GM23338 (cell line): ENCODE measurements at regions not wholly inside any gene's neighbourhood (a gene's known extent, or its start where the extent isn't known, plus 50 kb on each side); places are given as distances from the start of the nearest gene placed in this dataset.

ENCODE experiments used
- ATAC-seq: fragments of 200-7000 bp; cut with Tn5 transposase; 3 replicates; pipeline ENCODE4 v1.9.1; 2020
- DNase-seq: peaks from one replicate; pipeline ENCODE4 v3.0.0-alpha.2; 2015; ENCODE audit warnings: low spot score
- H2AFZ ChIP-seq: fragments of 200-600 bp; sonication (generic); 2 replicates; pipeline ENCODE4 v1.8.0; 2016; ENCODE audit warnings: antibody characterized with exemption, mild to moderate bottlenecking, moderate library complexity
- H3F3A ChIP-seq: fragments of 200-600 bp; sonication (generic); replicated peaks from 2 replicates; pipeline ENCODE4 v1.8.0; 2017; ENCODE audit warnings: antibody characterized with exemption, mixed run types, low read depth
- H3K27ac ChIP-seq: fragments of 200-600 bp; sonication (generic); 2 replicates; pipeline ENCODE4 v1.6.1; 2016; ENCODE audit warnings: low read depth
- H3K27me3 ChIP-seq: fragments of 200-600 bp; sonication (generic); 2 replicates; pipeline ENCODE4 v1.8.0; 2016; ENCODE audit warnings: mild to moderate bottlenecking, mixed run types, moderate library complexity; ENCODE audit not compliant: insufficient read depth
- H3K36me3 ChIP-seq: fragments of 200-600 bp; sonication (generic); 2 replicates; pipeline ENCODE4 v1.8.0; 2016; ENCODE audit warnings: mild to moderate bottlenecking; ENCODE audit not compliant: insufficient read depth
- H3K4me1 ChIP-seq: fragments of 200-600 bp; sonication (generic); 2 replicates; pipeline ENCODE4 v1.8.0; 2016; ENCODE audit warnings: mild to moderate bottlenecking, moderate library complexity; ENCODE audit not compliant: insufficient read depth
- H3K4me2 ChIP-seq: fragments of 200-600 bp; sonication (generic); 2 replicates; pipeline ENCODE4 v1.7.1; 2017; ENCODE audit warnings: mixed run types
- H3K4me3 ChIP-seq: fragments of 200-600 bp; sonication (generic); 2 replicates; pipeline ENCODE4 v1.6.1; 2016; ENCODE audit warnings: mixed run types
- H3K79me2 ChIP-seq: fragments of 200-600 bp; sonication (generic); replicated peaks from 2 replicates; pipeline ENCODE4 v1.8.0; 2017; ENCODE audit warnings: mild to moderate bottlenecking; ENCODE audit not compliant: insufficient read depth
- H3K9me2 ChIP-seq: fragments of 200-600 bp; sonication (generic); 2 replicates; pipeline ENCODE4 v1.8.0; 2017; ENCODE audit not compliant: insufficient read depth
- H4K20me1 ChIP-seq: fragments of 200-600 bp; sonication (generic); replicated peaks from 2 replicates; pipeline ENCODE4 v1.8.0; 2017; ENCODE audit warnings: mild to moderate bottlenecking; ENCODE audit not compliant: insufficient read depth
- H3K27ac Mint-ChIP-seq: 2 replicates; pipeline ENCODE4 v1.8.0; 2020; ENCODE audit warnings: inconsistent platforms, mild to moderate bottlenecking, moderate library complexity, mixed read lengths
- H3K27me3 Mint-ChIP-seq: 3 replicates; pipeline ENCODE4 v1.8.0; 2022; ENCODE audit warnings: low read depth, mild to moderate bottlenecking, moderate library complexity, mixed read lengths, inconsistent platforms; ENCODE audit not compliant: insufficient read depth, poor library complexity
- H3K36me3 Mint-ChIP-seq: 3 replicates; pipeline ENCODE4 v1.8.0; 2021; ENCODE audit warnings: low read depth, mild to moderate bottlenecking, inconsistent platforms, moderate library complexity, mixed read lengths
- H3K4me1 Mint-ChIP-seq: 3 replicates; pipeline ENCODE4 v1.8.0; 2020; ENCODE audit warnings: mild to moderate bottlenecking, inconsistent platforms, mixed read lengths
- H3K4me3 Mint-ChIP-seq: 3 replicates; pipeline ENCODE4 v1.8.0; 2021; ENCODE audit warnings: moderate library complexity, mild to moderate bottlenecking, inconsistent platforms, mixed read lengths
- H3K9me3 Mint-ChIP-seq: 3 replicates; pipeline ENCODE4 v1.8.0; 2020; ENCODE audit warnings: moderate library complexity, mild to moderate bottlenecking, inconsistent platforms, mixed read lengths
- CTCF ChIP-seq, 2 experiments: fragments of 200-600 bp in 1 of 2; sonication (generic) in 1 of 2; conservative IDR thresholded peaks; 2 replicates each; pipeline versions ENCODE4 v1.5.1 to v1.6.1; 2016 to 2017; ENCODE audit warnings: antibody characterized with exemption in 2 of 2, low read depth in 2 of 2, mild to moderate bottlenecking in 2 of 2, moderate library complexity in 1 of 2
- ETS1 ChIP-seq: IDR thresholded peaks from 2 replicates; pipeline ENCODE4 v1.6.1; 2016; ENCODE audit warnings: antibody characterized with exemption
- EZH2 ChIP-seq: fragments of 200-600 bp; sonication (generic); IDR thresholded peaks from one replicate; pipeline ENCODE4 v1.8.0; 2017; ENCODE audit warnings: antibody characterized with exemption, mild to moderate bottlenecking, low read depth; ENCODE audit not compliant: unreplicated experiment
- JUNB ChIP-seq: IDR thresholded peaks from one replicate; pipeline ENCODE4 v1.6.1; 2016; ENCODE audit warnings: antibody characterized with exemption; ENCODE audit not compliant: unreplicated experiment
- NANOG ChIP-seq: IDR thresholded peaks from 2 replicates; pipeline ENCODE4 v1.6.1; 2016; ENCODE audit warnings: antibody characterized with exemption, borderline replicate concordance
- POLR2AphosphoS5 ChIP-seq: IDR thresholded peaks from 2 replicates; pipeline ENCODE4 v1.6.1; 2016; ENCODE audit warnings: antibody characterized with exemption, low read depth
- REST ChIP-seq: IDR thresholded peaks from one replicate; pipeline ENCODE4 v1.6.1; 2018; ENCODE audit warnings: antibody characterized with exemption; ENCODE audit not compliant: unreplicated experiment
- ZNF114 ChIP-seq: fragments of 250-450 bp; sonication (Bioruptor Pico); IDR thresholded peaks from 2 replicates; pipeline ENCODE4 v1.5.0; 2020; ENCODE audit warnings: mild to moderate bottlenecking, moderate library complexity
- ZNF462 ChIP-seq: fragments of 250-450 bp; sonication (Bioruptor Pico); IDR thresholded peaks from 2 replicates; pipeline ENCODE4 v1.5.0; 2020; ENCODE audit warnings: mild to moderate bottlenecking, moderate library complexity

GRCh38 chr13:44787617-44788016, 201.7 kb downstream of the NUFIP1 start:
- Mint-ChIP-seq H3K27me3 (peaks cover 3% of the 10 kb centered on the region), H3K27ac (no peak overlapping the region), H3K4me3 (no peak overlapping the region), H3K9me3 (peaks cover 4% of the 10 kb centered on the region; the same call in 2 of the 3 replicates), H3K36me3 (peaks cover 3% of the 10 kb centered on the region; the same call in 1 of the 3 replicates), H3K4me1 (no peaks in the 10 kb centered on the region)
- Histone ChIP-seq H3F3A (no peaks in the 10 kb centered on the region), H3K79me2 (no peaks in the 10 kb centered on the region), H3K36me3 (no peaks in the 10 kb centered on the region), H2AFZ (peak overlapping the region; percentile 52; the same call in 1 of the 2 replicates), H3K4me2 (no peak overlapping the region), H3K4me3 (no peak overlapping the region), H3K27ac (no peak overlapping the region), H4K20me1 (no peaks in the 10 kb centered on the region), H3K4me1 (no peaks in the 10 kb centered on the region), H3K27me3 (no peaks in the 10 kb centered on the region), H3K9me2 (no peaks in the 10 kb centered on the region)
- ATAC-seq = no peak
- no peak for TF ChIP-seq JUNB
- no peak for TF ChIP-seq ETS1
- TF ChIP-seq POLR2AphosphoS5 = no peak
- TF ChIP-seq ZNF114 (CRISPR knock-in tag) = no peak
- no peak for TF ChIP-seq CTCF (conservative IDR thresholded peaks at IDR 0.05; ENCODE audit: low read depth in 2 of 2)
- DNase-seq = no peak

- Histone ChIP-seq H3K9me2 (no peaks in the 10 kb centered on the region), H3K79me2 (no peaks in the 10 kb centered on the region), H3K4me1 (no peaks in the 10 kb centered on the region), H3K4me3 (no peak overlapping the region), H3K27ac (no peak overlapping the region), H2AFZ (no peak overlapping the region), H3K27me3 (no peaks in the 10 kb centered on the region), H3K4me2 (no peak overlapping the region), H3K36me3 (no peaks in the 10 kb centered on the region), H4K20me1 (no peaks in the 10 kb centered on the region), H3F3A (no peaks in the 10 kb centered on the region)
- DNase-seq = no peak
- no peak for ATAC-seq
- H3K4me3 Mint-ChIP-seq = no peak overlapping the region
- H3K36me3 Mint-ChIP-seq = peaks cover 3% of the 10 kb centered on the region; the same call in 1 of the 3 replicates
- peaks cover 4% of the 10 kb centered on the region; the same call in 2 of the 3 replicates for H3K9me3 Mint-ChIP-seq
- H3K27me3 Mint-ChIP-seq = peaks cover 4% of the 10 kb centered on the region
- no peaks in the 10 kb centered on the region for H3K4me1 Mint-ChIP-seq
- no peak overlapping the region for H3K27ac Mint-ChIP-seq
- TF ChIP-seq NANOG (no peak), ZNF462 (no peak), EZH2 (no peak), REST (no peak), ZNF114 (CRISPR knock-in tag) (no peak)
Measured at GRCh38 chr13:44786756-44787155, 202.5 kb downstream of the NUFIP1 start.
